ENCODE measurements at regions not wholly inside any gene's neighbourhood (a gene's known extent, or its start where the extent isn't known, plus 50 kb on each side); places are given as distances from the start of the nearest gene placed in this dataset.

- H3K9me3 Mint-ChIP-seq: no peaks in the 10 kb centered on the region
- H3K4me3 Mint-ChIP-seq: no peak overlapping the region
- Histone ChIP-seq H3K27me3 (ENCODE audit: control insufficient read depth, insufficient read depth, low read length, poor library complexity, severe bottlenecking) (no peaks in the 10 kb centered on the region), H3K9ac (ENCODE audit: extremely low read depth, low read length, poor library complexity, severe bottlenecking) (no peak overlapping the region), H3K4me3 (ENCODE audit: low read length) (peak overlapping the region; percentile 19), H3K9me3 (ENCODE audit: control insufficient read depth, low read length) (no peaks in the 10 kb centered on the region), H3K27ac (ENCODE audit: low read depth, low read length) (no peak overlapping the region), H3K4me1 (ENCODE audit: control insufficient read depth, insufficient read depth, low read length) (peaks cover 23% of the 10 kb centered on the region), H3K36me3 (ENCODE audit: control insufficient read depth, insufficient read depth, low read length) (no peaks in the 10 kb centered on the region)
- H3K27ac Mint-ChIP-seq: peak overlapping the region; percentile 18
- no peaks in the 10 kb centered on the region for H3K36me3 Mint-ChIP-seq (ENCODE audit: low read depth)
- 70 to 81% methylated on average over 6 to 12 of the region's 12 CpGs for WGBS, 2 experiments (ENCODE audit: insufficient coverage in 1 of 2, insufficient read length in 1 of 2)
- no peak for TF ChIP-seq CTCF (conservative IDR thresholded peaks at IDR 0.05)
- H3K27me3 Mint-ChIP-seq (ENCODE audit: insufficient read depth): peaks cover 20% of the 10 kb centered on the region
- H3K4me1 Mint-ChIP-seq: peaks cover 42% of the 10 kb centered on the region
- no peak for DNase-seq
These were observed 86.2 kb upstream of the KIT start for GRCh38 chr4:54571293-54572151.

GRCh38 chr4:54572152-54572542 is 85.6 kb upstream of the KIT start:
- Histone ChIP-seq H3K9me3 (ENCODE audit: control insufficient read depth, low read length) (no peaks in the 10 kb centered on the region), H3K27ac (ENCODE audit: low read depth, low read length) (no peak overlapping the region), H3K36me3 (ENCODE audit: control insufficient read depth, insufficient read depth, low read length) (no peaks in the 10 kb centered on the region), H3K9ac (ENCODE audit: extremely low read depth, low read length, poor library complexity, severe bottlenecking) (no peak overlapping the region), H3K4me3 (ENCODE audit: low read length) (peak overlapping the region; percentile 19), H3K4me1 (ENCODE audit: control insufficient read depth, insufficient read depth, low read length) (peaks cover 23% of the 10 kb centered on the region), H3K27me3 (ENCODE audit: control insufficient read depth, insufficient read depth, low read length, poor library complexity, severe bottlenecking) (no peaks in the 10 kb centered on the region)
- Mint-ChIP-seq H3K4me3 (no peak overlapping the region), H3K4me1 (peaks cover 38% of the 10 kb centered on the region), H3K36me3 (ENCODE audit: low read depth) (no peaks in the 10 kb centered on the region), H3K27ac (no peak overlapping the region), H3K9me3 (no peaks in the 10 kb centered on the region), H3K27me3 (ENCODE audit: insufficient read depth) (peaks cover 20% of the 10 kb centered on the region)
- DNase-seq: peak; percentile 68
- TF ChIP-seq CTCF (conservative IDR thresholded peaks at IDR 0.05): no peak

GRCh38 chr4:54574500-54574899 is 83.3 kb upstream of the KIT start:
- DNase-seq: no peak
- Mint-ChIP-seq H3K27ac (no peak overlapping the region), H3K27me3 (ENCODE audit: insufficient read depth) (peaks cover 20% of the 10 kb centered on the region), H3K4me1 (peaks cover 32% of the 10 kb centered on the region), H3K4me3 (no peak overlapping the region), H3K36me3 (ENCODE audit: low read depth) (no peaks in the 10 kb centered on the region), H3K9me3 (no peaks in the 10 kb centered on the region)
- Histone ChIP-seq H3K9me3 (ENCODE audit: control insufficient read depth, low read length) (no peaks in the 10 kb centered on the region), H3K36me3 (ENCODE audit: control insufficient read depth, insufficient read depth, low read length) (no peaks in the 10 kb centered on the region), H3K27ac (ENCODE audit: low read depth, low read length) (no peak overlapping the region), H3K4me1 (ENCODE audit: control insufficient read depth, insufficient read depth, low read length) (peaks cover 16% of the 10 kb centered on the region), H3K9ac (ENCODE audit: extremely low read depth, low read length, poor library complexity, severe bottlenecking) (no peak overlapping the region), H3K27me3 (ENCODE audit: control insufficient read depth, insufficient read depth, low read length, poor library complexity, severe bottlenecking) (no peaks in the 10 kb centered on the region), H3K4me3 (ENCODE audit: low read length) (no peak overlapping the region)
- TF ChIP-seq CTCF (conservative IDR thresholded peaks at IDR 0.05): no peak
- WGBS, 2 experiments (ENCODE audit: insufficient coverage in 1 of 2, insufficient read length in 1 of 2): 83 to 92% methylated on average over 1 of the region's 1 CpG

Data from endodermal cell (in vitro differentiated cells).